GM18517 (cell line): ENCODE measurements at regions not wholly inside any gene's neighbourhood (a gene's known extent, or its start where the extent isn't known, plus 50 kb on each side); places are given as distances from the start of the nearest gene placed in this dataset.

Experiments used
- ATAC-seq: cut with Tn5 transposase; IDR thresholded peaks from one replicate; pipeline ENCODE4 v1.9.1; 2021; ENCODE audit warnings: mild to moderate bottlenecking, moderate library complexity; ENCODE audit not compliant: unreplicated experiment

DNA sequence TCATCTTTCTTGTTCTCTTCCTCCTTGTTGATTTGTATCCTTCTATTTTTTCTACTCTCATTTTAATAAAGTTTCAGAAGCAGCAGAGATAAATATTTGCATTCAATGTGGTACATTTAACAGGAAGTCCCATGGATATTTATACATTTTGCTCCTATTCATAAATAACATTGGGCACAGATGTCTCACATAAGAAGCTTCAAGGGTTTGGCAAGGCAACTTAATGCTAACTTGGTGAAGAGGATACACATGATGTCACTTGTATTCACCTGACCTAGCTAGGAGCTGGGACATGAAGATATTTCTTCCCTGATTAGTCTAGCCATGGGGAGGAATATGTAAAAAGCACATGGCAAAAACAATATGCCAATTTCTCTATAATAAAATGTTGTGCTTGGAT is 65.1 kb upstream of the DUSP10 start:
- ATAC-seq, result no peak

DNA sequence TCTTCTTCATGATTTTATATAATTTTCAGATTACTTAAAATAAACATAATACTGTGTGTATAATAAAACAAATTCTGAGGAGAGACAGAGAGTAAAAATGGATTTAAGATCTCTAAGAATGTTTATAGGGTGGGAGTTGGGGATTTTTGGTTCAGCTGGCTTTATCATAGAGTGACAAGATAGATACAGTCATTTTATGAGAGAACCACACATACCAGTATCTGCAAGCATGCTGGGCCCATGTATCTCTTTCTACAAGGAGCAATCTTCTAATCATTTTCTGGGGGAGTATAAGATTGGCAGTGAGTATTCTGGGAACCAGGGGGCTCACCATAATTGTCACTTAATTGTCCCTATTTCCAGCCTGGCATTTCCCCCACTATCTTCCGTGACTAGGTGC is 64.3 kb upstream of the DUSP10 start:
- ATAC-seq, result no peak

DNA sequence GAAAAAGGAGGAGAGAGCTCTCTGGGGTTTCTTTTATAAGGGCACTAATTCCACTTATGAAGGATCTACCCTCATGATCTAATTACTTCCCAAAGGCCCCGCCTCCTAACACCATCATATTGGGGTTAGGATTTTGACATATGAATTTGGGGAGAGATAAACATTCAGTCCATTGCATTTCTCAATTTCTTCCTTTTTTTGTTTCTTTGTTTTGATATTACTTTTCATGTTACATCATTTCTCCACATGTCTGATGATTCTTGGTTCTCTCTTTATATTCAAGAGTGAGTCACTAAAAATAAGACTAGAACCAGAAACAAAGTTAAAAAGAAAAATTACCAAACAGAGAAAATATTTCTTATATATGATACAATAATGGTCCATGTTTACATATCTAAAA is 63.2 kb upstream of the DUSP10 start:
- no peak for ATAC-seq

DNA sequence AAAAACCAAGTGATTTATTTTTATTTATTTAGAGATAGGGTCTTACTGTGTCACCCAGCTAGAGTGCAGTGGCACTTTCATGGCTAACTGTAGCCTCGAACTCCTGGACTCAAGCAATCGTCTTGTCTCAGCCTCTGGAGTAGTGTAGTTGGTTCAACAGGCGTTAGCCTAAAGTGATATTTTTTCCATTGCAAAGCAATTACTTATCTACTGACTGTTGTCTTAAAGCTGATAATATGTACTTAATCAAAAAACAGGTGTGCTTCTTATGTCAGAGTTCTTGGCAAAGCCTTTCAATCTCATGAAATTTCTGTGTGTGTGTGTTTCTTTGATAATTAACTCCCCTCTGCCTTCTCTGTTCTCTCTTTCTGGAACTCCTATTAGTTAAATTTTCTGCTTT is 62.4 kb upstream of the DUSP10 start:
- ATAC-seq, result no peak

DNA sequence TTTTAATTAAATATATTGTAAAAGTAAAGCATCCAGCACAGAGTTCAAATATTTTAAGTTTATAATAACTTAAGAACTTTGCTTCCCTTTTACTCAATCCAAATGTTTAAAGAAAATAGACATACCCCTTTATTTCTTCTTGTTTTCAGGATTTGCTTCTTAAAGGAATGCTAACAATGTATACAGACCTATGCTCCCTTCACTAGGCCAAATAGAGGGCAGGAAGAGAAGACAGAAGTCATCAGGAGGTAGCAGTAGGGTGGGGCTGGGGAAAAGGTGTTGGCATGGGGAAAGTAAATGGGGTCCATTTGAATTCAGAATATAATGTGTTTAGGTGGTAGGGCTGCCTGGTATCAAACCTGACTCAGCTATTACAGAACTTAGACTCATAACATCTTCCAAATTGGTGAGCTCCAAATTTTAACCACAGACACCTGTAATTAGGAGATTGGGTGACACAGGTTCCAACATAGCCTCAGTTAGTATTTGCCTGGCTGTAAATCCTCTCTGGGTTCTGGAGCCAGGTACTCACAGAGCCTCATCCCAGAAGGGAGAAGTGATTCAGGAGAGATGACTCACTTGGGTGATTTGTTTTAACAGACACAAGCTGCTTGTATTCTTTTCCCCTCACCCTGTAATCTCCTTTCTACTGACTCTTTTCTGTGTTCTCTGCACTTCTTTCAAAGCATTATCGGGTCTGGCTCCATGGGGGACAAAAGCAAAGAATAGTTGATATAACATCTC is 60.1 kb upstream of the DUSP10 start:
- no peak for ATAC-seq

DNA sequence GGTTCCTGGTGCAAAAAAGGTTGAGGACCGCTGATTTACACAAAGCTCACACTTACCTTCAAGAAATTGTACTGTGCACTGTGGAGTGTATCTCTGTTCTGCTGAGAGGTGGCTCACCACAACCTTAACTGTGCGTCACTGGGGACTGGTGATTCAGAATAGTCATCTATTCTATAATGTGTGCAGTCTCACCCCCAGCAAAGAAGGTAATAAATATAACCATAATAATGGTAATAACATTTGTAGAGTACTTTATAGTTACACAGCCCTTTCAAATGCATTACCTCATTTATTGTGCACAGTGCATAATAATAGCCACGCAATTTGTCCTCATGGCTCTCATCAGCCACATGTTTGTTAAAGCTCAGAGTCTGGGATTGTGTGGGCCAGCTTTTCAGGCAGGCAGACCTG is 59.4 kb upstream of the DUSP10 start:
- ATAC-seq, result no peak

DNA sequence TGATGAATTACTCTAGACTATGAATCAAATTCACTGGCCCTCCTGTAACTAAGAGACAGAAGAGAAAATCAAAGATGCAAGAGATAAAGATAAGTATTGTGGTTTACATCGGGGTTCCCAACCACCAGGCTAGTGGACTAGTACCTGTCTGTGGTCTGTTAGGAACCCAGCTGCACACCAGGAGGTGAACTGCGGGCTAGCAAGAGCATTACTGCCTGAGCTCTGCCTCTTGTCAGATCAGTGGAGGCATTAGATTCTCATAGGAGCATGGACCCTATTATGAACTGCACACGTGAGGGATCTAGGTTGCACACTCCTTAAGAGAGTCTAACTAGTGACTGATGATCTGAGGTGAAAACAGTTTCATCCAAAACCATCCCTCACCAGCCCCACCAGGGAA is 58.9 kb upstream of the DUSP10 start:
- ATAC-seq, result no peak

DNA sequence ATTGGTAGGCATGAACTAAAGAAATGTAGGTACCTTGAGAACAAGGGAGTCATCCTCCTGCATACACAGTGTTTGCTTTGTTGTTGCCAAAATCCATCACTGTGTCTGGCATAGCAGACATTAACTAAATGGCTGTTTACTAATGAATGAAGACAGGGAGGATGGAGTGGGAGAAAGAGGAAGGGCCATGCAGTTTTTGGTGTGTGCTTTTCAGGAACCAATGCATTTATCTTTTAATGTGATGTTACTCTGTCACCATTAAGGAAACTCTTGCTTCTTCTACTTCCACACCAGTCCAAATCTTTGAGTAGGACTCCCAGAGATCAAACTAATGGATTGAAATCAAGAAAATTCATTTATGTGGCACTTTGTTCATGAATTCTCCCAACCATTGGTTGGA is 55.6 kb upstream of the DUSP10 start:
- no peak for ATAC-seq

DNA sequence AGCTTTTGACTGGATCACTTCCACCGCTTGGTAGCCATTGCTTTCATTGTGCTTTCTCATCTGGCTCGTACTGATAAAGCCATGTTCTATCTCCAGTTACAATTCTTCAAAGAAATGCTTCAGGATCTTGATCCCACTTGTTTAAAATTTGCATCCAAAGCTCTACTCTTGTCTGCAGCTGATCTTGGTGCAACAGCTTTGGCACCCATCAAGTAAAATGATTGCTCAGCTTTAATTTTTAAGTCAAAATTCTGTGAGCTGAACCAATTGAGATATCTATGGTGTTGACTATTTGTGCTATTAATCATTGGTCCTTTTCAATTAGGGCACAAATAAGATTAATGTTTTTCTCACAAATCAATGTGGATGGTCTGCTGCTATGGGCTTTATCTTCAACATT is 54.8 kb upstream of the DUSP10 start:
- ATAC-seq, result no peak

DNA sequence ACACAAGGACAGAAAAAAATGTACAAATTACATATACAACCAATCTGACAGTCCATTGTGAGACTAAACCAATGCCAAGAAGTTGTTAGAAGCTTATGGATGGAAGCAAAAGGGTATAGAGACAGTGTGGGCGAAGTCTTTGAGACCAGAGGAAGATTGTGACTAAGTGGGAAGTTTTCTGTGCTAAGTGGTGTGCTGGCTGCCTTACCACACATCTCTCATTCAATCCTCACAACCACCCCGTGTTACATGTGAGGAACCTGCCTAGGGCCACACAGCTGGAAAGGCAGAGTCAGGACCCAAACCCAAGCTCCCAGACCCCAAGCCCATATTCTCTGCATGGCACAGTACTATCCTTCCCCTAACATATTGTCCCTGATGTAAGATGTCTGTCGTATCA is 53.5 kb upstream of the DUSP10 start:
- ATAC-seq, result no peak

DNA sequence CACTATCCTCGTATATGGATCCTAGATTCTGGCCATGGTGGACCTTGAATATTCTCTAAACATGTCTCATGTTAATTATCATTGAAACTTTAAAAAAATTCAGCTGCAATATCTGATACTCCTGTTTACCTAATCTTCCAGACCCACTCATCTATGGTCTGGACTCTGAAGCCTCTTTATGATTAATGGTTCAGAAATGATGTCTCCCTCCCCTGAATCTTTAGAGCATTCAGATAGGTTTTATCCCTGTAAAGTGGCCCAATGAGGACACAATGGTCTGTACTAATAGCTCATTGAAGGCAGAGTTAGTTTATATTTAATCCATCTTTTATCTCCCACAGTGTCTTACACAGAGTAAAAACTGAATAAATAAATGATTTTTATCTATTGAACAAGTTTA is 53.0 kb upstream of the DUSP10 start:
- no peak for ATAC-seq

DNA sequence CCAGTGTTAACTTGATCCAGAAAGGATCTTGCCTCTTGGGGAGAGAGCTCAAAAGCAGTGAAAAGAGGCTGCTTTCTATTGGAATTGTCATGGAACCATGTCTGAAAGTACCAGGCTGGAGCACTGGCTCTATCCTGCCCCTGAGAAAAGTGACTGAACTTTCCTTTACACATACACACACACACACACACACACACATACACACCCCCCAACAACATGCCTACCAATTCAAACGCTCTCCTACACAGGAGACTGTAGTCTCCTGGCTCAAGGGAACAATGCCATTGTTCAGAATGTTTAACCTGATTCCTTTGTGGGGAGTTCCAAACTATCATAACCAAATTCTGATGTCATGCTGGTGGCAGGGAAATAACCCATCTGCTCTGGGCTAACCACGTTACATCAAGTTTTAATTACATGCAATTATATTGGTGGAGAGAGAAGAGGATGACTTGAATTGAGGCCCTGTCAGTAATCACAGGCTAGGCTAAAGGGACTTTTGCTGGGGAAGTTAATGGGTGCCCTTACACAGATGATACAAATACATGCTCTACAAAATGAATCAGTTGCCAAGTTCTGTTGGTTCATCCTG is 52.3 kb upstream of the DUSP10 start:
- peak; percentile 56 for ATAC-seq

DNA sequence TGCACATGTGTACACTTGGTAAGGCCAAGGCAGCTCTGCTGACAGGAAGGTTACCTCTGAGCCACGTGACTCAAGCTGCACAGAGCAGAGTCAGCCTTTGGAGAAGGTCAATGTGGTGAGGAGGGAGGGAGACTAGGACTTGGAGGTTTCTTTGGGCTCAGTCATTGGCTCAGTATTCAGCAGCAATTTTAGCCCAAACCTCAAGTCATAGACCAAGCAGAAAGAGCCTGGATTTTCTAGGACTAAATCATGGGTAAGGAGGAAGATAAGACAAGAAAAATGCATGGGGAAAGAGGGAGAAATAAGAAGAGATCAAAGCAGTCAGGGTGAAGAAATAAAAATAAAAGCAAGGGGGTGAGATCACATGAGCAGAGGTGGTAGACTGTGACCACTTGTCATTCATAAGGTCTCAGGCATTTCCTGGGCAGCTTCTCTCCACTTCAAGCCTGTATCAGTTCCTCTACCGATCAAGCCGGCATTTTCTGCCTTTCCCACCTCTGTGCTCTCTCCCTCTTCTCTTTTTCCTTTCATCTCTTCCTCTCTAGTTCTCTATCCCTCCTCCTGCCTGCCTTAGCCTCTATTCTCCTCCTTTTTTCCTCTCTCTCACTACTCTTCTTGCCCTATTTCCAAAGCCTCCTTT is 51.7 kb upstream of the DUSP10 start:
- peak; percentile 85 for ATAC-seq

DNA sequence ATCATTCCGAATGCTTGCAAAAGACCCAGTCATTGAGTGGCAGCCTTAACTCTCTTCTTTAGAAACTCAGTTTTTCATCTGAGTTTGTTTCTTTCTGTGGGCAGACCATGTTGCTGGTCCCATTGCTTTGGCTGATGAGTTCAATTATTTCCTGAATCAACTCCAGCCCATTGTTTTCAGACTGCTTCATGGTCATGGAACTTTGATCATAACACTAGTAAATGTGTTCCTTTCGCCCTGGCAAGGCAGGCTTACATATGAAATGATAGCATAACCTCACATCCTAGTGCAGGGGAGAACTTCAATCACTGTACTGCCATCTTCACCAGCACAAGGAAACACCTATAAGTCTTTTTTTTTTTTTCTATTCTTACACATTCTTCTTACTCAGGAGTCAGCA is 50.0 kb upstream of the DUSP10 start:
- ATAC-seq, result no peak
